GM13976 (cell line): ENCODE measurements at regions not wholly inside any gene's neighbourhood (a gene's known extent, or its start where the extent isn't known, plus 50 kb on each side); places are given as distances from the start of the nearest gene placed in this dataset.

ENCODE experiments used
- DNase-seq: peaks from one replicate; pipeline ENCODE4 v3.0.0; 2012; ENCODE audit warnings: low spot score
- in situ Hi-C: fragments of 300-500 bp; cut with MboI; formaldehyde crosslinking; loops from one replicate; pipeline ENCODE4 v1.12.0; 2022; ENCODE audit warnings: low sequenced_read_pairs, mixed read lengths, inconsistent platforms; ENCODE audit not compliant: unreplicated experiment
- TF ChIP-seq, protein P1 (sequence below): IDR thresholded peaks from 2 replicates; pipeline ENCODE4 v1.5.1; 2012; ENCODE audit warnings: borderline replicate concordance, mild to moderate bottlenecking; ENCODE audit not compliant: insufficient read depth; ENCODE audit errors: extremely low read depth, missing control alignments, control extremely low read depth

DNA sequence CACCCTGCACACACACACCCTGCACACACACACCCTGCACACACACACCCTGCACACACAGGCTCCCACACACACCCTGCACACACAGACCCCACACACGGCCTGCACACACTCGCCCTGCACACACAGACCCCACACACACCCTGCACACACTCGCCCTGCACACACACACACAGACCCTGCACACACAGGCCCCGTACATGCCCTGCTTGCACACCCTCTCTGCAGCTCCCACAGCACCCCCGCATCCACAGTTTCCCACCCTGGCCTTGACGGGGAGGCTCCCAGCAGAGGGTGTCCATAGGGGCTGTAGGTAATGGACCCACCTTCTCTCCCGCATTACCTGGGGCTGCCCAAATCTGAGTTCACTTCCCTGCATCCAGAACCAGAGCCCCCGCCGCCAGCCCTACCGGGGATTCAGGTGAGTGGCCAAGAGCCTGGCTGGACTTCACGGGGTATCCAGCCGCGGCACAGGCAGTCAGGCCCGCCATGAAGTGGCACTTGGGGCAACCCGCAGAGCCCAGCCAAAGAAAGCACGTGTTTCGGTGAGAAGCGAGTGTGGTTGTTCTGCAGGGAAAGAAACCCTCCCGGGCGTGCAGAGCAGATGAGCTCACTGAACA, 88.6 kb upstream of the GPC1 start:
- DNase-seq: no peak
- TF ChIP-seq, protein P1, sequence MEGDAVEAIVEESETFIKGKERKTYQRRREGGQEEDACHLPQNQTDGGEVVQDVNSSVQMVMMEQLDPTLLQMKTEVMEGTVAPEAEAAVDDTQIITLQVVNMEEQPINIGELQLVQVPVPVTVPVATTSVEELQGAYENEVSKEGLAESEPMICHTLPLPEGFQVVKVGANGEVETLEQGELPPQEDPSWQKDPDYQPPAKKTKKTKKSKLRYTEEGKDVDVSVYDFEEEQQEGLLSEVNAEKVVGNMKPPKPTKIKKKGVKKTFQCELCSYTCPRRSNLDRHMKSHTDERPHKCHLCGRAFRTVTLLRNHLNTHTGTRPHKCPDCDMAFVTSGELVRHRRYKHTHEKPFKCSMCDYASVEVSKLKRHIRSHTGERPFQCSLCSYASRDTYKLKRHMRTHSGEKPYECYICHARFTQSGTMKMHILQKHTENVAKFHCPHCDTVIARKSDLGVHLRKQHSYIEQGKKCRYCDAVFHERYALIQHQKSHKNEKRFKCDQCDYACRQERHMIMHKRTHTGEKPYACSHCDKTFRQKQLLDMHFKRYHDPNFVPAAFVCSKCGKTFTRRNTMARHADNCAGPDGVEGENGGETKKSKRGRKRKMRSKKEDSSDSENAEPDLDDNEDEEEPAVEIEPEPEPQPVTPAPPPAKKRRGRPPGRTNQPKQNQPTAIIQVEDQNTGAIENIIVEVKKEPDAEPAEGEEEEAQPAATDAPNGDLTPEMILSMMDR: no peak
- in situ Hi-C loops: no loop called here

DNA sequence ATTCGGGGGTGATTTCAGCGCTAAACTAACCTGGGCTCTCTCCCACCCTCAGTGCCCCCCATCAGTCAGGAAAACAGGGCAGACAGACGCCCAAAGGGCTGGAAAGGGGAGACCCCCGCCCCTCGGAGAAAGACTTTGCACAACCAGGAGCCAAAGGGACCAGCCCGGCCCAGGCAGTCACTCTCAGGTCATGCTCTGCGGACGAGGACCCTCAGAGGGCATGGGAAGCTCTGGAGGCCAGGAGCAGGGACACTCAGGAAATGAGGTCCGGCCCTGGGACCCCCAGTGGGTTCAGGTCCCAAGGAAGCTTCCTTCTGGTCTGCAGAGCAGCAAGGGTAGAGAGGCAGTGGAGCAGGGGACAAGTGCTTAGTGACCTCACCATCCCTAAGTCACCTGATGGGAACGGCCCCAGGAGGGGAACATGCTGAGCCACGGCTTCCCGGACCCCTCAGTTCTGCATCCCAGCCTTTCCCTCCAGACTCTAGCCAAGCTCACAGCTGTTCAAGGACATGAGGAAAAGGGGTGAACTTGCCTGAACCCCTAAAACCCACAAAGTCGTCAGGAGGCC, 88.0 kb upstream of the GPC1 start:
- in situ Hi-C loops: no loop called here
- no peak for DNase-seq
- TF ChIP-seq, protein P1: no peak

- in situ Hi-C loops: no loop called here
- no peak for DNase-seq
- TF ChIP-seq, protein P1: no peak
These were observed 87.4 kb upstream of the GPC1 start for GRCh38 chr2:240347949-240348500.

- in situ Hi-C loops: no loop called here
- TF ChIP-seq, protein P1: no peak
- DNase-seq: no peak
These were observed 86.9 kb upstream of the GPC1 start for GRCh38 chr2:240348522-240348921.

DNA sequence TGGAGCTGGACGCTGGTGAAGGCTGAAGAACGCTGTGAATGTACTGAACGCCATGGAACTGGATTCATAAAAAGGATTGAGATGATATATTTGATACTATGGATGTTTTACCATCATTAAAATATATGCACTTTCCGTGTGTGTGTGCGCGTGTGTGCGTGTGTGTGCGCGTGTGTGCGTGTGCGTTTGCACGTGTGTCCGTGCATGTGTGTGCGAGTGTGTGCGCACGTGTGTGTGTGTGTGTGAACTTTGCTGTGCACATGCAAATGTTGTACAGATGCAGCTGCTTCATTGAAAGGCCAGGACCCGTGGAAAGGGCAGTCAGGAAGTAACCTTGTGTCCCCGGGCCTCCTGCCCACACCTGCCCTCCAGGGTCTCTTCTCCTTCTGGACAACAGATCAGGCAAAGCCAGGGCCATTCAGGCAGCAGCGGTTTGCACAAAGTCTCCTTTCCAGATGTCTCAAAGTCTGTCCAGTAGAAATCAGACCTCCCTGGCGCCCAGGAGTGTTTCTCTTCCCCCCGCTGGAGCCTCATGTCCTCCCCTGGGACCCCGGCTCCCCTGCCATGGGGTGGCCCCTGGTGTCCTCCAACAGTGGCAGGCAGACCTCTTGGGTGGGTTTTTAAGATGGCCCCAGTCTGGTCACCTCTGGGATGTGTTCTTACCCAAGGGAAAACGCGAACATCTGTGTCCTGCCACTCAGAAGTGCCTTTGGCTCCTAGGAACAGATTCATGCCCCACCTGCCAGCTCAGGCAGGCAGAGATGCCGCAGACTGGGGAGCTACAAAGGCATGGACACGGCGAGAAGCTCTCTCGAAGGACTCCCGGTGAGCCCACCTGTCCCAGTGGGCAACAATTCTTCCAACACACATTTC, 86.1 kb upstream of the GPC1 start:
- TF ChIP-seq, protein P1: no peak
- in situ Hi-C loops: no loop called here
- no peak for DNase-seq

- DNase-seq: no peak
- in situ Hi-C loops: no loop called here
- TF ChIP-seq, protein P1: no peak
These were observed 85.5 kb upstream of the GPC1 start for GRCh38 chr2:240350006-240350355.
